CD4-positive, alpha-beta T cell treated with Interleukin-4 for 4 hours (primary cell): ENCODE measurements at regions not wholly inside any gene's neighbourhood (a gene's known extent, or its start where the extent isn't known, plus 50 kb on each side); places are given as distances from the start of the nearest gene placed in this dataset.
"Not testable (repeated sequence)": the region's sequence is repeated elsewhere in the genome, so short reads cannot be mapped to it uniquely, and the experiment has no call there.

ENCODE experiments used
- DNase-seq: peaks from one replicate; pipeline ENCODE4 v3.0.0-alpha.2; 2020

GRCh38 chr18:77329651-77330050 lies 80.0 kb downstream of the GALR1 start:
- DNase-seq: no peak

- no peak for DNase-seq
Observed at GRCh38 chr18:77334876-77335275, 85.2 kb downstream of the GALR1 start.

- no peak for DNase-seq
Observed at GRCh38 chr18:77337604-77338003, 88.0 kb downstream of the GALR1 start.

DNA sequence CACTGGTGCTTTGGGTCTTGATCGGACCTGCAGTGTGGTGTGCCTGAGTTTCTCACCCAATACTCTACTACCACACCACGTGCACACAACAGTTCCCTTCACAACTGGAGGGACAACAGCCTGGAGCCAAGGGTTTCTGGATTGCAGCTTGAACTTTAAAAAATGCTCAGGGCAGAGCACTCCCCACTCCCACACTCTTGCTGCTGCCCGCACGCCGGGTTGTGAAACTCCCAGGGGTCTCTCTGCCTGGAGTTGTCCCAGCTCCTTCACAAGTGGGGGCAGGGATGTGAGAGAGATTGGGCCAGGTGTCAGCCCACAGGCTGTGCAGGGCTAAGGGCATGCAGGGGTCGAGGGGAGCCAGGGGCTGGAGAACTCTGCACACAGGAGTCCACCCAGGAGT lies 89.4 kb downstream of the GALR1 start:
- DNase-seq: no peak

- DNase-seq: no peak
Observed at GRCh38 chr18:77339623-77340022, 90.0 kb downstream of the GALR1 start.

DNA sequence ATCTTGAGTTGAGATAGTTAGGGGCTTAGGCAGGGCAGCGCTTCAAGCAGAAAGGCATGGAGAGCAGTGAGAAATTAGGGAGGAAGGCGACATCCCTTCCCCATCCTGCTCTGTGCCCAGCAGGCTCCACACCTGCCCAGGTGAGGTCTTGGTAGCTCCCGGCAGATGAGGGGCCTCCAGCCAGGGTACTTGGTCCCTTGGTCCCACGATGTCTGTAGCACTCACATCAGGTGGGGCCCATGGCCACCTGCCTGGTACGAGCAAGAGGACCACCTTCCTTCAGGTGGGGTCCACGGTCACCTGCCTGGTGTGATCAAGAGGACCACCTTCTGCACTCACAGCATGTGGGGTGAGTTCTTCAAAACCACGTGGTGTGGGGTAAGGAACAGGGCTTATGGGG lies 91.2 kb downstream of the GALR1 start:
- DNase-seq: no peak

DNA sequence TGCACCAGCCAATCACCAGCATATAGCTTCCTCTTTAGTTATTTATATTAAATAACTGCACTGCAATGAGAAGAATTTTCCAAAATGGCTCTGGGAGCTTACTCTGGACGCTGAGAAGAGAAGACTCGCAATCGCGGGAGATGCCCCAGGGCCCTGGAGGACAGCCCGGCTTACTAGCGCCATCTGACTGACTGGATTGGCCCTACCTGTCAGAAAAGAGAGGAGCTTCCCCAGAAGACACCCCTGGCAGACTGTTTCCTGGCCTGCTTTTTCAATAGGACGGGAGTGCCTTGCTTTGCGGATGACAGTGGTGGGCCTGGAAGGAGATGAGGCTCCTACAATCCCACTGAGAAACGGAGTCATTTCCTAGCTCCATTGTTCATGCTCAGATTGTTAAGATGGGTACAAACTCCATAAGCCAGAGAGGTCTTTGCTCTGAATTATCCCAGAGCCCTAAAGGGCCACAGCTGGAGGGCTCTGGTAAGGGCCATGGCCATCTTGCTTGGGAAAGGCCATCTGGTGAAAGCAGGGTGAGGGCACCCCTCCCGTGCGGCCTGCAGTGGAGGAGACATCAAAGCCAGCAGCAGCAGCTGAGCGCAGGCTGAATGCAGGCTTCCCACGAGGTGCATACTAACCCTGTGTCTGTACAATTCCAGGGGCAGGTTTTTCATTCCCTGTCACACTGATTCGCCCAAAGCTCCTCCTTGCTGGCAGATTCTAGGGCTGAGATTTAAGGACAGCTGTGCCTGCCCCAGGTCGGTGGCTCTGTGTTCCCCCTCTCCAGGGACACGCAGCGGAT lies 92.1 kb downstream of the GALR1 start:
- no peak for DNase-seq

- no peak for DNase-seq
Observed at GRCh38 chr18:77342736-77343135, 93.1 kb downstream of the GALR1 start.

DNA sequence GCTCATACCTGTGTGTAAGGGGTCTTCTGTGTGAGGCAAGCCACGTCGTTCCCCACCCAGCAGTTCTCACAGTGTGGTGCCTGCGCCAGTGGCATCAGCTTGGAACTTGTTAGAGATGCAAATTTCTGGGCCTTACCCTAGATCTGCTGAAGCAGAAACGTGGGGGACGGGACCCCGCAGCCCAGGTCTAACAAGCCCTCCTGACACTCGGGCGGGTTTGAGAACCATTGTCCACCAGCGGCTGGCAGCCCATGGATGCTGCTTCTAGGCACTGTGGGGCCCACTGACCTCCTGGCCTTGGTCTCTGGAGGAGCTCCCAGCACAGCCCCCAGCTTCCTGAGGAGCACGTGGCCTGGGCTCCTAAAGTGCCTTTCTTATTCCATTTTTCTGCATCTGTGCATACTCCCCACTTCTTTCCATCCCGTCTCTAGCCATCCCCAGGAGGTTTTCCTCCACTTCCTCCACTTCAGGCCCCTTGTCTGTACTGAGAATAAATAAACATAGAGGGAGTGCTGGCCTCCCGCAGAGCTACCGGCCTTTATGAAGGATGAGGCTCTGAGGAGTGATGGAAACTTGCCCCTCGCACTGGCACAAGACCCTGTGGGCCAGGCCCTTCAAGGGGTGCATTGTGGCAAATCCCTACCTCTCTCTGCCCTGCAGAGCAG lies 94.3 kb downstream of the GALR1 start:
- no peak for DNase-seq

- DNase-seq: no peak
Observed at GRCh38 chr18:77344786-77345500, 95.3 kb downstream of the GALR1 start.

- no peak for DNase-seq
Observed at GRCh38 chr18:77346208-77346810, 96.7 kb downstream of the GALR1 start.

DNA sequence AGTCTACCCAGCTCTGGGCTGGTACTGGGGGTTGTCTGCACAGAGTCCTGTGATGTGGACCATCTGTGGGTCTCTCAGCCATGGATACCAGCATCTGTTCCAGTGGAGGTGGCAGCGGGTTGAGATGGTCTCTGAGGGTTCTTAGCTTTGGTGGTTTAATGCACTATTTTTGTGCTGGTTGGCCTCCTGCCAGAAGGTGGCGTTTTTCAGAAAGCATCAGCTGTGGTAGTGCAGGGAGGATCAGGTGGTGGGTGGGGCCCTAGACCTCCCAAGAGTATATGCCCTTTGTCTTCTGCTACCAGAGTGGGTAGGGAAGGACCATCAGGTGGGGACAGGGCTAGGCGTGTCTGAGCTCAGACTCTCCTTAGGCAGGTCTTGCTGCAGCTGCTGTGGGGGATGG lies 103.7 kb downstream of the GALR1 start:
- not testable (repeated sequence) for DNase-seq

DNA sequence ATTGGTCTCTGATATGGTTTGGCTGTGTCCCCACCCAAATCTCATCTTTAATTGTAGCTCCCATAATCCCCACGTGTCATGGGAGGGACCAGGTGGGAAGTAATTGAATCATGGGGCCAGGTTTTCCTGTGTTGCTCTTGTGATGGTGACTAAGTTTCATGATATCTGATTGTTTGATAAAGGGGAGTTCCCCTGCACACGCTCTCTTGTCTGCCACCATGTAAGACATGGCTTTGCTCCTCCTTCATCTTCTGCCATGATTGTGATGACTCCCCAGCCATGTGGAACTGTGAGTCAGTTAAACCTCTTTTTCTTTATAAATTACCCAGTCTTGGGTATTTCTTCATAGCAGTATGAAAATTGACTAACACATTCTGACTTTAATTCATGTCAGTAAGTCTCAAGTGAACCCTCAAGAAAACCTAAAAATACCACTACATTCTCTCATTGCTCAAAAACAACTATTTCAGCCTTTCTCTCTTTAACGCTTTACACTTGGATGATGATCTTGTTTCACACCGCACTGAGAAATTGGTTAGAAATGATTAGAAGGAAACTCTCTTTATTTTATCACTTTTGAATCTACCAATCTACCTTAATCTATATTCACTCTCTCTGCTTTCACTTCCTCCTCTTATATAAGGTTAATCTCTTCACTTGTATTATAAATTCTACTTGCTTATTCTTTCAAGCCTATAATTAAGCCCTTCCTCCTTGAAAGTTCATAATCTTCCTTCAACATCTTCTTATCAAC lies 110.1 kb downstream of the GALR1 start:
- no peak for DNase-seq

DNA sequence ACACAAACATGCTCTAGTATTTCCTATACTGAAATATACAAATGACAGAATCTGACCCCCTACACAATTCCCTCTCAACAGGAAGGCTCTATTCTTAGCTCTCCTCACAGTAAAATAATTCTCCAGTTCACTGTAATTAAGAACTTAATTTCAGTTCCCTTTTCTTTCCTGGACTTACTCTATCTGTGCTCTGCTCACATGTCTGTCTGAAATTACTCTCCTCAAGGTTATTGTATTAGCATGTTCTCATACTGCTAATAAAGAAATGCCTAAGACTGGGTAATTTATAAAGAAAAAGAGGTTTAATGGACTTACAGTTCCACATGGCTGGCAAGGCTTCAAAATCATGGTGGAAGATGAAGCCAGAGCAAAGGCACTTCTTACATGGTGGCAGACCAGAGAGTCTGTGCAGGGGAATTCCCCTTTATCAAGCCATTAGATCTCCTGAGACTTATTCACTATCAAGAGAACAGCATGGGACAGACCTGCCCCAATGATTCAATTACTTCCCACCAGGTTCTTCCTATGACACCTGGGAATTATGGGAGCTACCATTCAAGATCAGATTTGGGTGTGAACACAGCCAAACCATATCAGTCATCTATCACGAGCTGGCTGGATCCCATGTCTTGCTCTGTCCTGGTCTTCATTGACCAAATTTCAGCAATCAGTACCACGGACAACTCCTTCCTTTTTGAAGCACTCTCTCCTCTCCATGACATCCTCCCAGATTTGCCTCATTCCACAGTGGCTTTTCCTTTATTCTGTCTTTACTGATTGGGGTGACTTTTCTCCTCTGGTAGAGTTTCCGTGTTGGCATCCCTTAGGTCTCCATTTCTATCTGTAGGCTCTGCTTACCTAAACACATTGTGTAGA lies 110.9 kb downstream of the GALR1 start:
- no peak for DNase-seq

- DNase-seq: no peak
Observed at GRCh38 chr18:77361382-77361781, 111.7 kb downstream of the GALR1 start.

DNA sequence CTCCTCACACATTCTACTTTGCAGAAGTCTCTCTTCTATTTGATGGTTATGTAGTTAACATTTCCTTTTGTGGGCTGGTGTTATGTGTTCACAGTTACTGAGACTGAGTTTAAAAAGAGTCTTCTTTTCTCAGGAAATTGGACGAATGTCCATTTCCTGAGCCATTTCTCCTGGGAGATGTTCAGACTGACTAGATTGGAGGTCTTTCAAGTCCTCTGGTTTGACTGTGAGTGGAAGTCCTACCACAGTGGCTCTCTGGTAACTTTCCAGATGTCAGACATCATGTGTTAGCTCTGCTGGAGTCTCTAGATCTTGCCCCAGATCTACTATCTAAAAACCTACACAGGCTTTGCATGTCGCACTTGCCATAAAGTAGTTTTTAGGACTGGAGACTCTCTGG lies 116.0 kb downstream of the GALR1 start:
- DNase-seq: no peak

GRCh38 chr18:77366067-77366719 lies 116.5 kb downstream of the GALR1 start:
- DNase-seq: no peak

DNA sequence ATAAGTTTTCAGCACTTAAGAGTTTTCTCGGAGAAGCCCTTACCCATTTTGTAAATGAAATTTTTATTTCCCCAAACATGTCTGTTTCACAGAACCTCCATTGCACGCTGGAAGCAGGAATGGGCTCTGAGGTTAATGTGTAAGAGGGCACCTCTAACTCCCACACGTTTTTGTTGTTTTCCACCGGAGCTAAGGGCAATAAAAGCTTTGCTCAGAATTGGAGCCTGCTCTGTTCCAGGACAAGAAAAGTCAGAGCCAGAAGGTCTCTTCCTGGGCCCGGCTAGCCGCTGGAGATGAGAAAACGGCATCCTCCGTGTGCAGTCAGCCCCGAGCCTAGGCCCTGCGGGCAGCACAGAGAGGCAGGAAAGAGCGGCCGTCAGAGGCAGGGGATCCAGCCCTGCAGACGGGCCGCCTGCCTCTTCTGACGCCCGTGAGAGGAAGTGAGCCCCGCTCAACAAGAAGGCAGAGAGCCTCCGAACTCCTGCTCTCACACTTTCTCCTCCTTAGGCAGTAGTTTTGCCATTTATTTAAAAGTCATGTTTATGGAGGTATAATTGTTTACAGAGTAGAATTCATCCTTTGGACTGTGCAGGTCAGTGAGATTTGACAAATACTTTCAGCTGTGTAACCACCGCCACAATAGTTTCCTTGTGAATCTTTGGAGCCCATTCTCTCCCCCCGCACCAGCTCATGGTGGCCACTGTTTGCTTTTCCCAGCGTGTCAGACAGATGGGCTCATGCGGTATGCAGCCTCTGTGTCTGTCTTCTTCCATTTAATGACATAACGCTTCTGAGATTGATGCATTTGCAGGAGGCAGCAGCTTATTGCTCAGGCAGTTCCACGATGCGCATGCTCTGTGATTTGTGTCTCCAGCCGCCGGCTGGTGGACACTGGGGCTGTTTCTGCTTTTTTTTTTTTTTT lies 117.3 kb downstream of the GALR1 start:
- no peak for DNase-seq

GRCh38 chr18:77369644-77370043 lies 120.0 kb downstream of the GALR1 start:
- DNase-seq: no peak
